ENCODE measurements at regions not wholly inside any gene's neighbourhood (a gene's known extent, or its start where the extent isn't known, plus 50 kb on each side); places are given as distances from the start of the nearest gene placed in this dataset.

DNA sequence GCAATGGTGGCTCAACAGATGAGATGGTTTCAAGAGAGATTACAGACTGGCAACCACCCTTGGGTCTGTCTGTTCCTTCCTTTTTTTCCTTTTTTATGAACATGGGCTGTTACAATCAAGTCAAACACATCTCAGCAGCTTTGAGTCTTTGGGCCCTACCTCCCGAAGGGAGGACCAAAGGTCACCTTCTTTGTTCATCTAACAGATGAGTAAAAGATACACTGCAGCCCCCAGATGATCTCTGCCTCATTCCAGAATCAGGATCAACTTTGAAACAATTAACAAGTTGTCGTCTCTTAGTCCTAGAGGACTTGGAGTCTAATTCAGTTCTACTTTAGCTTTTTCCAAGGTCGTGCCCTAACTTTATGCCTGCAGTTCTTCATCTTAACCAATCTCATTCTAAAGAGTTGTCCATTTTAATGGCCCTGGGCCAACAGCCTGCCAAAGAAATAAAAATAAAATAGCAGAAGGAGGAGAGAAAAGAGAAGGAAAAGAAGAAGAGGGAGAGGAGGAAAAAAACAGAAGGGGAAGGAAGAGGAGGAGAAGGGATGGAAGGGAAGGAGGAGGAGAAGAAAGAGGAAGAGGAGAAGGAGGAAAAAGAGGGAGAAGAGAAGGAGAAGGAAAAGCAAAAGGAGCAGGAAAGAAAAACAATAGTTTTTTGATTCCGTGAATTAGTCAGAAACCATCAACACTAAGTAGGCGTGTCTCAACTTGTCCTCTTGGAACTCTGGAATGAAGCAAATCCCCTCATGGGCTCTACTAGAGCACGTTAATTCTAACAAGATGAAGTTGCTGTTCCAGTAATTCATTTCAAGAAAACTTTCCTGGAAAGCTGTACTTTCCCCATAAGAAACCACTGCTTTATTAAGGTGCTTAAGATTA is 281.2 kb downstream of the FOXO1 start:
- DNase-seq (ENCODE audit: low read depth, low spot score) = no peak
- Histone ChIP-seq H3K9ac (ENCODE audit: insufficient read length, low read depth) (no peak overlapping the region), H3K4me1 (ENCODE audit: insufficient read depth, insufficient read length) (no peaks in the 10 kb centered on the region), H3K4me3 (ENCODE audit: insufficient read length, low read depth) (no peak overlapping the region), H3K36me3 (ENCODE audit: insufficient read depth, insufficient read length, low read length) (no peaks in the 10 kb centered on the region), H3K27me3 (ENCODE audit: insufficient read depth, insufficient read length) (no peaks in the 10 kb centered on the region), H3K9me3 (ENCODE audit: insufficient read depth, low read length) (no peaks in the 10 kb centered on the region)
- TF ChIP-seq ZNF274 (IDR thresholded peaks at IDR 0.05; ENCODE audit: low read depth, low read length) = no peak
- no peak for TF ChIP-seq YY1 (IDR thresholded peaks at IDR 0.05; ENCODE audit: insufficient read depth, insufficient read length)
- TF ChIP-seq SUZ12 (IDR thresholded peaks at IDR 0.05; ENCODE audit: extremely low read depth, insufficient read depth, insufficient read length) = no peak

DNA sequence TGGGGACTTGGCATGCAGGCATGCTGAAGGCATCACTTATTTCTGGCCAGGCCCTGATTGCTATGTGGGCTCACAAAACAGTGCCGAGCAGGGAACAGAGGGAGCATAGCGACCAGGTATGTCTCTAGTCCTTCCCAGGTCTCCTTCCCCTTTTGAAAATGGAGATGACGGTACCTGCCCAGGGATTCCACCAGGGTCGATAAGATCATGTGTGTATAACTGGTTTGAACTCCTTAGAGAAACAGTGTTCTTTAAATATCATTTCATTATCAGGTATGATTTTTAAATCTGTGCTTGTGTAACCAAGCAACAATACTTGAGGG is 280.6 kb downstream of the FOXO1 start:
- Histone ChIP-seq H3K4me1 (ENCODE audit: insufficient read depth, insufficient read length) (no peaks in the 10 kb centered on the region), H3K27me3 (ENCODE audit: insufficient read depth, insufficient read length) (no peaks in the 10 kb centered on the region), H3K4me3 (ENCODE audit: insufficient read length, low read depth) (no peak overlapping the region), H3K9me3 (ENCODE audit: insufficient read depth, low read length) (no peaks in the 10 kb centered on the region), H3K9ac (ENCODE audit: insufficient read length, low read depth) (no peak overlapping the region), H3K36me3 (ENCODE audit: insufficient read depth, insufficient read length, low read length) (no peaks in the 10 kb centered on the region)
- no peak for DNase-seq (ENCODE audit: low read depth, low spot score)
- no peak for TF ChIP-seq ZNF274 (IDR thresholded peaks at IDR 0.05; ENCODE audit: low read depth, low read length)
- TF ChIP-seq SUZ12 (IDR thresholded peaks at IDR 0.05; ENCODE audit: extremely low read depth, insufficient read depth, insufficient read length) = no peak
- TF ChIP-seq YY1 (IDR thresholded peaks at IDR 0.05; ENCODE audit: insufficient read depth, insufficient read length) = no peak

DNA sequence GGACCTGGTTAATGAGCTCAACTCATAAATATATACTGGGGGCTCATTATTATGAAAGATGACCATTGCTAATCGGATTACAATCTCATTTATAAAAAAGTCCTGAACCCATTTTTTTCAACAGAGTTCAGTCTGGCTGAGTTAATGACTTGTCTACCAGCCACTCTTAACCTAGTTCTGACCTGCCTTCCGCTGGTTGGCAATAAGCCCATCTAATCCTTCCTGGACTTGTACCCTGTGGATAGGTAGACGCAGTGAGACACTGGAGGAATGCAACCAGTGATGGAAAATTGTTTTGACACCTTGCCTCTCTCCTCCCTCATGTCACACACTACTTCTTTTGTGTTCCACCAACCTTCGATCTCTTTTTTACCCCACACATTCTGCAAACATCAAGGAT is 279.9 kb downstream of the FOXO1 start:
- H3K9ac ChIP-seq (ENCODE audit: insufficient read length, low read depth) = no peak overlapping the region
- H3K9me3 ChIP-seq (ENCODE audit: insufficient read depth, low read length) = no peaks in the 10 kb centered on the region
- TF ChIP-seq ZNF274 (IDR thresholded peaks at IDR 0.05; ENCODE audit: low read depth, low read length) (no peak), SUZ12 (IDR thresholded peaks at IDR 0.05; ENCODE audit: extremely low read depth, insufficient read depth, insufficient read length) (no peak), YY1 (IDR thresholded peaks at IDR 0.05; ENCODE audit: insufficient read depth, insufficient read length) (no peak)
- H3K27me3 ChIP-seq (ENCODE audit: insufficient read depth, insufficient read length) = no peaks in the 10 kb centered on the region
- H3K36me3 ChIP-seq (ENCODE audit: insufficient read depth, insufficient read length, low read length) = no peaks in the 10 kb centered on the region
- H3K4me1 ChIP-seq (ENCODE audit: insufficient read depth, insufficient read length) = no peaks in the 10 kb centered on the region
- no peak for DNase-seq (ENCODE audit: low read depth, low spot score)
- no peak overlapping the region for H3K4me3 ChIP-seq (ENCODE audit: insufficient read length, low read depth)

DNA sequence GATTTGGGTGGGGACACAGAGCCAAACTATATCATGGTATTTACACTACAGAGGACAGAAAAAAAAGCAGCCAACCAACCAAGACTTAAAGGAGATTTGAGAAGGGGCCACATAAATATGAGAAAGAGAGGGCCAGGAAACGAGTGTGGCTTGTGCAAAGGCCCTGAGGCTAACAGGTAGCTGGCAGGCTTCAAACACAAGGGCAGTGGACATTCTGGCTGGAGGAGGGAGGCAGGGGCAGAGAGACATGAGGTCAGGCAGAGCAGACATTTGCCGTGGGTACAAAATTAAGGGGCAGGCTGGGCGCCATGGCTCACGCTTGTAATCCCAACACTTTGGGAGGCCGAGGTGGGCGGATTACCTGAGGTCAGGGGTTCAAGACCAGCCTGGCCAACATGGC is 278.7 kb downstream of the FOXO1 start:
- Histone ChIP-seq H3K27me3 (ENCODE audit: insufficient read depth, insufficient read length) (no peaks in the 10 kb centered on the region), H3K36me3 (ENCODE audit: insufficient read depth, insufficient read length, low read length) (no peaks in the 10 kb centered on the region), H3K4me1 (ENCODE audit: insufficient read depth, insufficient read length) (no peaks in the 10 kb centered on the region), H3K9ac (ENCODE audit: insufficient read length, low read depth) (no peak overlapping the region), H3K9me3 (ENCODE audit: insufficient read depth, low read length) (no peaks in the 10 kb centered on the region), H3K4me3 (ENCODE audit: insufficient read length, low read depth) (no peak overlapping the region)
- DNase-seq (ENCODE audit: low read depth, low spot score) = no peak
- no peak for TF ChIP-seq YY1 (IDR thresholded peaks at IDR 0.05; ENCODE audit: insufficient read depth, insufficient read length)
- no peak for TF ChIP-seq ZNF274 (IDR thresholded peaks at IDR 0.05; ENCODE audit: low read depth, low read length)
- no peak for TF ChIP-seq SUZ12 (IDR thresholded peaks at IDR 0.05; ENCODE audit: extremely low read depth, insufficient read depth, insufficient read length)

DNA sequence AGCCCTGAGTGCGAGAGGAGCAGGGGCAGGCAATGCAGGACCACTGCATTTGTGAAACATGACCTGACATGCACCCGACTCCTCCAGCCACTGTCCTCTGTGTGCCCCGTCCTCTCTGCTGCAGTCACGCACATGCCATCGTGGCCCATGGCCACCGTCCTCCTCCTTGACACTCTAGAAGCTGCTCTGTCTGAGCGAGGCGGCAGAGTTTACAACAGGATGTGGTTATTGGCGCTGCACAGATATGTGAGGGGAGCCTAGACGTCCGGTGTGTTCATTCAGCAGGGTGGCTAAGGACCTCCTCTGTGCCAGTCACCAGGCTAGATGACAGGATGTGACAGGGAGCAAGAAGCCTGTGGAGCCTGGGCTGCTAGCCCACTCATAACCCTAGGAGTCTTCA is 277.8 kb downstream of the FOXO1 start:
- Histone ChIP-seq H3K36me3 (ENCODE audit: insufficient read depth, insufficient read length, low read length) (no peaks in the 10 kb centered on the region), H3K9ac (ENCODE audit: insufficient read length, low read depth) (no peak overlapping the region), H3K9me3 (ENCODE audit: insufficient read depth, low read length) (no peaks in the 10 kb centered on the region), H3K27me3 (ENCODE audit: insufficient read depth, insufficient read length) (no peaks in the 10 kb centered on the region), H3K4me1 (ENCODE audit: insufficient read depth, insufficient read length) (no peaks in the 10 kb centered on the region), H3K4me3 (ENCODE audit: insufficient read length, low read depth) (no peak overlapping the region)
- no peak for DNase-seq (ENCODE audit: low read depth, low spot score)
- no peak for TF ChIP-seq ZNF274 (IDR thresholded peaks at IDR 0.05; ENCODE audit: low read depth, low read length)
- TF ChIP-seq SUZ12 (IDR thresholded peaks at IDR 0.05; ENCODE audit: extremely low read depth, insufficient read depth, insufficient read length) = no peak
- TF ChIP-seq YY1 (IDR thresholded peaks at IDR 0.05; ENCODE audit: insufficient read depth, insufficient read length) = no peak

DNA sequence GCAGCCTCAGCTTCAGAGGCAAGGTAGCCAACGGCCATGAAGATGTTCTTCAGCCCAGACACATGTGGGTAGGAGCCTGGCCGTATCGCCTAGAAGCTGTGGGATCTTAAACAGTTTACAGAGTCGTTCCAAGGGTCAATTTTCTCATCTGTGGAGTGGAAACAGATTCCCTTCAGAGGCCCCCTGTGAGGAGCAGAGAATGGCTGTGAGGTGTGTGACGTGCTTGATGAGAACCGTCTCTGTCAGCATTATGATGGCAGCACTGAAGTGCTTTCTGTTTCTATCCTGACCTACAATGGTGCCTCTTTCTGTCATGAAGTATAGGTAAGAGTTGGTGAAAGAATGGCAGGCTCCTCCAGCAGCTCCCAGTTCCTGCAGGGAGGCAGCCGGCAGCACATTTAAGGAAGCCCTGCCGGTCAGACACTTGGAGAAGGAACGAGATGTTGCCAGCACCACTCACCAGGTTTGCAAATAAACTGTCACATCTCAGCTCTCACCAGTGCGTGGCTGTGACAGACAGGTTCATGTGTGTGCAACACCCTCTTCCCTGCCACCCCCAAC is 277.3 kb downstream of the FOXO1 start:
- no peak overlapping the region for H3K9ac ChIP-seq (ENCODE audit: insufficient read length, low read depth)
- H3K9me3 ChIP-seq (ENCODE audit: insufficient read depth, low read length) = no peaks in the 10 kb centered on the region
- no peak for DNase-seq (ENCODE audit: low read depth, low spot score)
- no peak for TF ChIP-seq SUZ12 (IDR thresholded peaks at IDR 0.05; ENCODE audit: extremely low read depth, insufficient read depth, insufficient read length)
- H3K36me3 ChIP-seq (ENCODE audit: insufficient read depth, insufficient read length, low read length) = no peaks in the 10 kb centered on the region
- no peaks in the 10 kb centered on the region for H3K4me1 ChIP-seq (ENCODE audit: insufficient read depth, insufficient read length)
- H3K27me3 ChIP-seq (ENCODE audit: insufficient read depth, insufficient read length) = no peaks in the 10 kb centered on the region
- H3K4me3 ChIP-seq (ENCODE audit: insufficient read length, low read depth) = no peak overlapping the region

DNA sequence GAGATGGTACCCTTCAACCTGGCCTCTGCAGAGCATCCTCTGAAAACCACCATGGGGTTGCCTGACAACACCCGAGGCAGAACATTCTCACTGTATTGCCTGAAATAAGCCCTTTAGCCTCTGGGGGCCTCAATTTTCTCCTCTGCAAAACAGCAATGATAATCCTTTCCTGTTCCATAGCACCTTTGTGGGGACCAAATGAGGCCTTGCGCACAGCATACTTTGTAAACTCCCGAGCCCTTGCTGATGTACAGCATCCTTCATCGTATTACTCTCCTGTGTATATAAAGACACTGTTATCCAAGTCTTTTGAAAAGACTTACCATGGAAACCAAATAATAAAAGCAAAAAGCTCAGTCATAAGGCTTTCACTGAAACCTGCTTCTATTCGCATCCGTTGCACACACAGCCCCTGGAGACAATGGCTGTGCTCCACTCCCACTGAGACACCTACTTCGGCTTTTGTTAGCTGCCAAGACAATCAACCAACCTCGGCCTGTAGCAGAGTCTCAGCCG is 276.0 kb downstream of the FOXO1 start:
- H3K4me3 ChIP-seq (ENCODE audit: insufficient read length, low read depth) = no peak overlapping the region
- no peak for TF ChIP-seq YY1 (IDR thresholded peaks at IDR 0.05; ENCODE audit: insufficient read depth, insufficient read length)
- TF ChIP-seq SUZ12 (IDR thresholded peaks at IDR 0.05; ENCODE audit: extremely low read depth, insufficient read depth, insufficient read length) = no peak
- TF ChIP-seq ZNF274 (IDR thresholded peaks at IDR 0.05; ENCODE audit: low read depth, low read length) = no peak
- H3K27me3 ChIP-seq (ENCODE audit: insufficient read depth, insufficient read length) = no peaks in the 10 kb centered on the region
- no peaks in the 10 kb centered on the region for H3K4me1 ChIP-seq (ENCODE audit: insufficient read depth, insufficient read length)
- no peak for DNase-seq (ENCODE audit: low read depth, low spot score)
- no peak overlapping the region for H3K9ac ChIP-seq (ENCODE audit: insufficient read length, low read depth)
- H3K9me3 ChIP-seq (ENCODE audit: insufficient read depth, low read length) = no peaks in the 10 kb centered on the region
- H3K36me3 ChIP-seq (ENCODE audit: insufficient read depth, insufficient read length, low read length) = no peaks in the 10 kb centered on the region
